Heart left ventricle (tissue), 13 donors: ENCODE measurements at regions not wholly inside any gene's neighbourhood (a gene's known extent, or its start where the extent isn't known, plus 50 kb on each side); places are given as distances from the start of the nearest gene placed in this dataset.

Experiments
- POLR2A ChIP-seq, 2 donors: fragments of 450-650 bp; IDR thresholded peaks; one replicate each; pipeline ENCODE4 v1.6.1; 2017; ENCODE audit warnings: antibody characterized with exemption in 2 of 2, mild to moderate bottlenecking in 2 of 2, moderate library complexity in 2 of 2
- TF ChIP-seq, protein P1 (sequence below), 12 donors: fragments of 200-600 bp; sonication (generic) in 4 of 12; IDR thresholded peaks; one replicate each; pipeline versions ENCODE4 v1.5.0 to v1.8.0; 2018 to 2022; ENCODE audit warnings: antibody characterized with exemption in 12 of 12, mild to moderate bottlenecking in 5 of 12
- donor health status: ischemic (EF 13 %, LVEDD 7.1; RV severe dilation, severe dysfunction).
- donor health status: DM: no; HTN: yes; CAD: no.
- donor health status: DM: no; HTN: no; CAD: no.
- donor health status: ischemic (EF 25% LVEDD 6.9; RV normal size, moderate dysfunction).
- donor health status: ischemic (EF 25% LVEDD 5.7; RV mildly dilated, moderate dysfunction).
- donor health status: ischemic (EF 35%, LVEDD 5.7; RV mildly dilated, moderate dysfunction).
- donor health status: nonischemic (EF 11% LVEDD 7.7; RV severe dilation, severe dysfunction).
- donor health status: DM: yes; HTN: yes; CAD: no.
- donor health status: PGD.
- donor health status: ischemic (EF 29% LVEDD 5.4; RV normal size, mild dysfunction).
- donor health status: nonischemic (EF 23%, LVEDD 6.1; RV moderate dilation, normal function).

DNA sequence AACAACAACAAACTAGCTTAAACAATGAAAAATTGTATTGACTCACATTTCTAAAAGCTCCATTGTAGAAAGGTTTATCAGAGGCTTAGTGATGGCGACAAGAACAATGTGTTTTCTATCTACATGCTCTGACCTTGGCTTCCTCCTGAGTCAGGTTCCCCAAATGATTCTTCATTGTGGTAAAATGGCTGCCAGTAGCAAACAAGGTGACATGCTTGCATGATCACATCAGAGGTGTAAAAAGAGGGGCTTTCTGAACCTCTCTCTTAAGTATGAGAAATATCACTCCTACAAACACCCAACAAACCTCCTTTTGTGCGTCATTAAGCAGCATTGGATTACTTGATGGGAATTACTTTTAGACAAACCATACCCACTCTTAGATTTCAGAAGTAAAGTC is 252.4 kb upstream of the SYT1 start:
- TF ChIP-seq, protein P1, sequence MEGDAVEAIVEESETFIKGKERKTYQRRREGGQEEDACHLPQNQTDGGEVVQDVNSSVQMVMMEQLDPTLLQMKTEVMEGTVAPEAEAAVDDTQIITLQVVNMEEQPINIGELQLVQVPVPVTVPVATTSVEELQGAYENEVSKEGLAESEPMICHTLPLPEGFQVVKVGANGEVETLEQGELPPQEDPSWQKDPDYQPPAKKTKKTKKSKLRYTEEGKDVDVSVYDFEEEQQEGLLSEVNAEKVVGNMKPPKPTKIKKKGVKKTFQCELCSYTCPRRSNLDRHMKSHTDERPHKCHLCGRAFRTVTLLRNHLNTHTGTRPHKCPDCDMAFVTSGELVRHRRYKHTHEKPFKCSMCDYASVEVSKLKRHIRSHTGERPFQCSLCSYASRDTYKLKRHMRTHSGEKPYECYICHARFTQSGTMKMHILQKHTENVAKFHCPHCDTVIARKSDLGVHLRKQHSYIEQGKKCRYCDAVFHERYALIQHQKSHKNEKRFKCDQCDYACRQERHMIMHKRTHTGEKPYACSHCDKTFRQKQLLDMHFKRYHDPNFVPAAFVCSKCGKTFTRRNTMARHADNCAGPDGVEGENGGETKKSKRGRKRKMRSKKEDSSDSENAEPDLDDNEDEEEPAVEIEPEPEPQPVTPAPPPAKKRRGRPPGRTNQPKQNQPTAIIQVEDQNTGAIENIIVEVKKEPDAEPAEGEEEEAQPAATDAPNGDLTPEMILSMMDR (IDR thresholded peaks at IDR 0.05) = no peak
- no peak for TF ChIP-seq POLR2A (IDR thresholded peaks at IDR 0.05)
